IPS-15b (cell line): ENCODE measurements at regions not wholly inside any gene's neighbourhood (a gene's known extent, or its start where the extent isn't known, plus 50 kb on each side); places are given as distances from the start of the nearest gene placed in this dataset.

Experiments
- H3K27me3 ChIP-seq: one replicate; pipeline ENCODE4 v1.6.1; 2013; ENCODE audit warnings: low read length; ENCODE audit not compliant: control insufficient read depth, insufficient read depth
- H3K36me3 ChIP-seq: one replicate; pipeline ENCODE4 v1.6.1; 2013; ENCODE audit warnings: low read length; ENCODE audit not compliant: control insufficient read depth, insufficient read depth
- H3K4me1 ChIP-seq: one replicate; pipeline ENCODE4 v1.6.1; 2013; ENCODE audit warnings: mild to moderate bottlenecking, low read length; ENCODE audit not compliant: control insufficient read depth, insufficient read depth
- H3K4me3 ChIP-seq: one replicate; pipeline ENCODE4 v1.5.1; 2013; ENCODE audit warnings: low read depth, low read length
- H3K9ac ChIP-seq: one replicate; pipeline ENCODE4 v1.6.1; 2013; ENCODE audit warnings: low read depth, mild to moderate bottlenecking, low read length
- H3K9me3 ChIP-seq: one replicate; pipeline ENCODE4 v1.6.1; 2013; ENCODE audit warnings: mild to moderate bottlenecking, low read length; ENCODE audit not compliant: control insufficient read depth, insufficient read depth

DNA sequence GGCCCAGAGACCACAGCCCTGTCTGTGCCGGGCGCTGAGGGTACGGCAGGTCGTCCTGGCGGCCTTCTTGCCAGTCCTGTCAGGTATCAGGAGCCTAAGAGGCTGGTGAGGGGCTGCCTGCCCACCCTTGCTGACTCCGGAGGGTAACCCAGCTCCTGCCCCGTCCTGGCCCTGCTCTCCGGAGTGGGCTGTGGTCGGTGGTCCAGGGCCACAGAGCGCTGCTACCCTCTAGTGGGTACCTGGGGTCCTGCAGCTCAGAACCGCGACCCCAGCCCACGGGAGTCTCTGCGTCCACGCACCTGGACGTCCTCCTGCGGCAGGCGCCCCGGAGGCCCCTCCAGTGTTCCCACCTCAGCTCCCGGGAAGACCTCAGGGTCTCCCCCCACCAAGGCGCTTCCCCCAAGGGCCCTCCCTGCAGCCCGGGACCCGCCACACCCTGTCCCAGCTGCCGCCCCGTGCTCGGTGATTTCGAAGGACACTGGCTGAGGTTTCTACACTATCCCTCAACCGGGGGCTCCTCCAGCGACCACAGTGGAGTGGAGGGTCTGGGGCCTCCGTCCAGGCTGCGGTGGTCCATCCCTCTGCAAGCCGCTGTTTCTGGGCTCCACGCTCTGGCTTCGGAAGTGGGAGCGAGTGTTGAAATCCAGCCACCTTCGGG is 75.9 kb upstream of the FBRSL1 start:
- H3K4me1 ChIP-seq = no peaks in the 10 kb centered on the region
- H3K36me3 ChIP-seq = no peaks in the 10 kb centered on the region
- H3K9ac ChIP-seq = no peak overlapping the region
- H3K27me3 ChIP-seq = peaks cover 16% of the 10 kb centered on the region
- H3K4me3 ChIP-seq = no peak overlapping the region
- H3K9me3 ChIP-seq = no peaks in the 10 kb centered on the region

GRCh38 chr12:132411457-132411856 is 78.5 kb upstream of the FBRSL1 start:
- H3K36me3 ChIP-seq = no peaks in the 10 kb centered on the region
- H3K4me1 ChIP-seq = no peaks in the 10 kb centered on the region
- H3K4me3 ChIP-seq = no peak overlapping the region
- peaks cover 3% of the 10 kb centered on the region for H3K27me3 ChIP-seq
- no peaks in the 10 kb centered on the region for H3K9me3 ChIP-seq
- H3K9ac ChIP-seq = no peak overlapping the region

- H3K9ac ChIP-seq = no peak overlapping the region
- no peak overlapping the region for H3K4me3 ChIP-seq
- H3K36me3 ChIP-seq = no peaks in the 10 kb centered on the region
- H3K27me3 ChIP-seq = peaks cover 1% of the 10 kb centered on the region
- H3K9me3 ChIP-seq = no peaks in the 10 kb centered on the region
- H3K4me1 ChIP-seq = no peaks in the 10 kb centered on the region
Measured at GRCh38 chr12:132410849-132411248, 79.1 kb upstream of the FBRSL1 start.

- no peaks in the 10 kb centered on the region for H3K4me1 ChIP-seq
- H3K9ac ChIP-seq = no peak overlapping the region
- H3K9me3 ChIP-seq = no peaks in the 10 kb centered on the region
- no peak overlapping the region for H3K4me3 ChIP-seq
- H3K27me3 ChIP-seq = no peaks in the 10 kb centered on the region
- no peaks in the 10 kb centered on the region for H3K36me3 ChIP-seq
Measured at GRCh38 chr12:132410296-132410625, 79.7 kb upstream of the FBRSL1 start.

GRCh38 chr12:132409495-132410295 is 80.3 kb upstream of the FBRSL1 start:
- Histone ChIP-seq H3K27me3 (no peaks in the 10 kb centered on the region), H3K36me3 (no peaks in the 10 kb centered on the region), H3K4me1 (no peaks in the 10 kb centered on the region), H3K9me3 (no peaks in the 10 kb centered on the region), H3K4me3 (no peak overlapping the region), H3K9ac (no peak overlapping the region)

- H3K36me3 ChIP-seq = no peaks in the 10 kb centered on the region
- H3K9me3 ChIP-seq = no peaks in the 10 kb centered on the region
- no peak overlapping the region for H3K4me3 ChIP-seq
- no peaks in the 10 kb centered on the region for H3K4me1 ChIP-seq
- no peaks in the 10 kb centered on the region for H3K27me3 ChIP-seq
- H3K9ac ChIP-seq = no peak overlapping the region
Measured at GRCh38 chr12:132408626-132409494, 79.5 kb upstream of the GALNT9 start.

DNA sequence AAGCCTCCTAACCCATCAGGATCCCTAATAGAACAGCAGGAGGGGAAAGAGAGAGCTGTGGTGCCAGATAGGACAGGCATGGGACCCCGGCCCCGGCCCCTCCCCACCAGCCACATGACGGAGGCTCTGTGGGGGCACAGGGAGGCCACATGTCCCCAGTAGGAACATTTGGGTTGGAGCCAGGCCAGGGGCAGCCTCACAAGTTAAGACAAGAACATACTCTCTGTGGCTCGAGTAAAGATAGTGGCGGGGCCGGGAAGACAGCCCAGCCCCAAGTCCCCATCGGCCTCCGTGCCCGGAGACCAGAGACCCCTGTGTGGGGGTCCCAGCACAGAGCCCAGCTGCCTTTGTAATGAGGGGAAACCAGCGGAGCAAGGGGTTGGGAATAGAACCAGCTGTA is 78.6 kb upstream of the GALNT9 start:
- Histone ChIP-seq H3K4me3 (no peak overlapping the region), H3K27me3 (no peaks in the 10 kb centered on the region), H3K9ac (no peak overlapping the region), H3K36me3 (no peaks in the 10 kb centered on the region), H3K9me3 (no peaks in the 10 kb centered on the region), H3K4me1 (no peaks in the 10 kb centered on the region)

DNA sequence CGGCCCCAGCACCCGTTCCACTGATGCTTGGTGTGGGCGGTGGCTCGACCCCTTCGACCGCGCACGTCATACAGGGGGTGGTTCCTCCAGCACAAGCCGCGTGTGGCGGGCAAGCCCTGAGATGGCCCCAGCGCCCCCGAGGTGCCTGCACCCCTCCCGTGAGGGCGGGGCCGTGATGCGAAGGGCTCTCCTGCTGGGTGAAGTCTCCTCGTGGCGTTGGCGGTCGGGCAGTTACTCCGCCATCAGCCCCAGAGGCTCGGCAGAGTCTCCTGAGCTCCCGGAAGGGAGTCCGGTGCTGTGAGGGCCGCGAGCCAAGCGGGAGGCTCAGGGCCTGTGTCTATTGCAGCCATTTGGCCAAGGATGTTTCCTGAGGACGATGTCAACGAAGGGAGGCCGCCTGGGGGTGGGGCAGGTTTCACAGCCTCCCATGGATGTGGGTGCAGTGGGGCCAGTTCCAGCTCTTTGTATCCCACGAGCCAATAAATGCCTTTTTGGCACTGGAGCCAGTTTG is 78.1 kb upstream of the GALNT9 start:
- no peaks in the 10 kb centered on the region for H3K4me1 ChIP-seq
- H3K27me3 ChIP-seq = no peaks in the 10 kb centered on the region
- no peak overlapping the region for H3K4me3 ChIP-seq
- no peaks in the 10 kb centered on the region for H3K9me3 ChIP-seq
- H3K9ac ChIP-seq = no peak overlapping the region
- H3K36me3 ChIP-seq = no peaks in the 10 kb centered on the region

DNA sequence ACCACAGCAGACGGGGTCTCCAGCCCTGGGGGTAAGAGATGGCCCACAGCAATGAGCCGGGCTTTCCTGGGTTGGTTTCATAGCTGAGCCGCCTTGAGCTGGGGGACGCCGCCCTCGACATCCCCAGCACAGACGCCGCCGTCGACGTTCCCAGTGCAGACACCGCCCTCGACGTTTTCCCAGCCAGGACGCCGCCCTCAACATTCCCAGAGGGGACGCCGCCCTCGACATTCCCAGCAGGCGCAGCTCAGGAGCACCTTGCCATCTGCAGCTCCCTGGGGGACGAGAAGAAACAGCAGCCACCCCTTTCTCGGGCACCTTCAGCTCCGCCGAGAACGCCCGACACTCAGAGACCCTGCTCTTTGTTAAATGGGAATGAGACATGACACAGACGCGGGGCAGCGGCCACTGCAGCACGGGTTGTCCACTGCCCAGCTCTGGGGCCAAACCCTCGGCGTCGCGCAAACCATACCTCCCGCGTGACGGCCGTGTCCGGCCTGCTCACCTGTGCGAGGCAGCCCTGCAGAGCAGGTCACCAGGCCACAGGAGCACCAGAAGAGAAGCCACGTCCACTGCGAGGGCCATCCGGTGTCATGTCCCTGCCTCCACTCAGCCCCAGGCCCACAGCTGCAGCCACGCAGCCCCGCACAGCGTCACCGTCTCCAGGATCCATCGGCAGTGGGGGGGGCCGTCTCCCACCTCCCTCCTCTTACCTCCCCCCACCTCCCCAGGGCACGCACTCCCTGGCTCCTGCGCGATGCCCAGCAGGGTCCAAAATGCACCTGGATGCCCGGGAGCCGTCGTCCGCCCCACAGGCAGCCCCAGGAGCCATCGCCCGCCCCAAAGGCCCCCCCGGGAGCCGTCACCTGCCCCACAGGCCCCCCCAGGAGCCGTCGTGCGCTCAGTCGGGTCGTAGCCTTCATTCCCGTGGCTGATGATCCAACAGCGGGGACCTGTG is 77.4 kb upstream of the GALNT9 start:
- Histone ChIP-seq H3K36me3 (no peaks in the 10 kb centered on the region), H3K4me1 (no peaks in the 10 kb centered on the region), H3K9ac (no peak overlapping the region), H3K9me3 (no peaks in the 10 kb centered on the region), H3K27me3 (no peaks in the 10 kb centered on the region), H3K4me3 (no peak overlapping the region)

DNA sequence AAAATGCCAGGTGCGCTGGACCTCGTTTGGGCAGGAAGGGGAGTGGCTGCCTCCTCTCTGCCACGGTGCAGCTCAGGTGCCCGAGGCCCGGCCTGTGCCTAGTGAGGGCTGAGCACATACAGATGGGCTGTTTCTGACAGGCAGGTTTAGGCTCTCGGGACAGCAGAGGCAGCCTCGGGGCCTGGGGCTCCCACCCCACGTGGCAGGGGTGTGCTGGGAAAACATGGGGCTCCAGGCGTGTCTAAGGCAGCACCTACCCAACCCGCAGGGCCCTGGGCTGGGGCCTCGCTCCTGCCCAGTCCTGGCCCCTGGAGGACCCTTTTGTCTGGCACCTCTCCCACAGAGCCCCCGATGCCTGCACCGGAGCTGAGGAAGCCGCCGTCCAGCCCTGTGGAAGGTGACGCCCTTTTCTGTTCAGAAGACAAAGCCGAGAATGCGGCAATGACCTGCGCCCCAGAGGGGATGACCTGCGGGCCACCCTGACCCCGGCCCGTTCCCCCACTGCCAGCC is 76.4 kb upstream of the GALNT9 start:
- Histone ChIP-seq H3K27me3 (no peaks in the 10 kb centered on the region), H3K36me3 (no peaks in the 10 kb centered on the region), H3K9me3 (no peaks in the 10 kb centered on the region), H3K9ac (no peak overlapping the region), H3K4me3 (no peak overlapping the region), H3K4me1 (no peaks in the 10 kb centered on the region)
